Ovary (tissue), 7 donors: ENCODE measurements at regions not wholly inside any gene's neighbourhood (a gene's known extent, or its start where the extent isn't known, plus 50 kb on each side); places are given as distances from the start of the nearest gene placed in this dataset.

ENCODE experiments used
- DNase-seq, 5 donors: peaks; one replicate each; pipeline ENCODE4 v3.0.0-alpha.2; 2019 to 2020
- H3K27ac ChIP-seq, 2 donors: fragments of 200-600 bp; one replicate each; pipeline versions ENCODE4 v1.5.1 to v1.8.0; 2019 to 2022
- H3K27me3 ChIP-seq: fragments of 200-600 bp; one replicate; pipeline ENCODE4 v1.8.0; 2022
- H3K36me3 ChIP-seq: fragments of 200-600 bp; sonication (generic); one replicate; pipeline ENCODE4 v1.5.1; 2019
- H3K4me1 ChIP-seq: one replicate; pipeline ENCODE4 v1.8.1; 2013; ENCODE audit warnings: mild to moderate bottlenecking, moderate library complexity; ENCODE audit not compliant: insufficient read depth
- H3K4me3 ChIP-seq: fragments of 200-600 bp; sonication (generic); one replicate; pipeline ENCODE4 v1.5.1; 2017
- H3K9me3 ChIP-seq, 2 donors: fragments of 200-600 bp in 1 of 2; sonication (generic) in 1 of 2; one replicate each; pipeline versions ENCODE4 v1.5.1 to v1.8.1; 2013 to 2019; ENCODE audit warnings: mild to moderate bottlenecking in 1 of 2, moderate library complexity in 1 of 2
- CTCF ChIP-seq, 3 donors: fragments of 450-650 bp in 2 of 3; fragments of 200-600 bp in 1 of 3; IDR thresholded peaks; one replicate each; pipeline versions ENCODE4 v1.5.1 to v1.8.0; 2016 to 2022; ENCODE audit warnings: antibody characterized with exemption in 3 of 3, mild to moderate bottlenecking in 1 of 3
- EP300 ChIP-seq: sonication (generic); formaldehyde crosslinking; IDR thresholded peaks from one replicate; pipeline ENCODE4 v1.6.1; 2017; ENCODE audit warnings: antibody characterized with exemption
- POLR2A ChIP-seq: fragments of 450-650 bp; IDR thresholded peaks from one replicate; pipeline ENCODE4 v1.6.1; 2017; ENCODE audit warnings: antibody characterized with exemption, mild to moderate bottlenecking, moderate library complexity
- WGBS, 3 donors: extraction: QIAGEN DNeasy Blood & Tissue Kit in 1 of 3; methylation state at CpG; one replicate each; pipeline versions ENCODE4 v1.1.5 to v1.1.7; 2013 to 2017; 5-methylcytosine and 5-hydroxymethylcytosine counted together
- intact Hi-C, 4 donors: fragments of 100-400 bp; cut with DNase I; formaldehyde crosslinking; loops; one replicate each; pipeline versions ENCODE4 v1.11.0 to v1.15.1; 2022 to 2023
- donor health status: DM: no; HTN: no; CAD: no; lungs with moderate emphysema.
- donor health status: DM: no; HTN: no; CAD: no.
- donor health status: Bipolar disorder and iron deficiency.
- donor health status: DM: no; HTN: no; CAD: no.
- donor health status: DM: yes; HTN: yes; CAD: no.

- no peak for DNase-seq
- Histone ChIP-seq H3K4me1 (no peaks in the 10 kb centered on the region), H3K36me3 (no peaks in the 10 kb centered on the region), H3K27me3 (no peaks in the 10 kb centered on the region), H3K9me3 (no peaks in the 10 kb centered on the region), H3K27ac (no peak overlapping the region), H3K4me3 (no peak overlapping the region)
- WGBS, 3 donors: 87 to 93% (median 91%) methylated on average over 1 of the region's 1 CpG
- intact Hi-C loops: no loop called here
- TF ChIP-seq POLR2A: no peak
- TF ChIP-seq CTCF (IDR thresholded peaks at IDR 0.05): no peak
- no peak for TF ChIP-seq EP300
Observed at GRCh38 chr14:100988011-100988410, 84.5 kb upstream of the RTL1 start.

GRCh38 chr14:100988411-100988900, 84.9 kb upstream of the RTL1 start:
- no peaks in the 10 kb centered on the region for H3K4me1 ChIP-seq
- H3K27ac ChIP-seq: no peak overlapping the region
- no peak for DNase-seq
- intact Hi-C loops: no loop called here
- no peak overlapping the region for H3K4me3 ChIP-seq
- 89 to 92% (median 91%) methylated on average over 5 of the region's 5 CpGs for WGBS, 3 donors
- TF ChIP-seq POLR2A (no peak), EP300 (no peak), CTCF (IDR thresholded peaks at IDR 0.05) (no peak)
- H3K36me3 ChIP-seq: no peaks in the 10 kb centered on the region
- no peaks in the 10 kb centered on the region for H3K9me3 ChIP-seq
- H3K27me3 ChIP-seq: no peaks in the 10 kb centered on the region

GRCh38 chr14:100988956-100989355, 85.4 kb upstream of the RTL1 start:
- intact Hi-C loops: no loop called here
- 93% methylated on average over 4 of the region's 4 CpGs for WGBS, 3 donors
- H3K4me1 ChIP-seq: no peaks in the 10 kb centered on the region

GRCh38 chr14:100989924-100990323, 86.4 kb upstream of the RTL1 start:
- no peak overlapping the region for H3K4me3 ChIP-seq
- H3K36me3 ChIP-seq: no peaks in the 10 kb centered on the region
- no peaks in the 10 kb centered on the region for H3K27me3 ChIP-seq
- 82 to 87% (median 86%) methylated on average over 1 of the region's 1 CpG for WGBS, 3 donors
- intact Hi-C loops: no loop called here
- no peak for DNase-seq
- no peaks in the 10 kb centered on the region for H3K4me1 ChIP-seq
- no peak overlapping the region for H3K27ac ChIP-seq
- TF ChIP-seq CTCF (IDR thresholded peaks at IDR 0.05) (no peak), EP300 (no peak), POLR2A (no peak)
- no peaks in the 10 kb centered on the region for H3K9me3 ChIP-seq

More at GRCh38 chr14:100988956-100989355, 85.4 kb upstream of the RTL1 start:
- Histone ChIP-seq H3K27me3 (no peaks in the 10 kb centered on the region), H3K36me3 (no peaks in the 10 kb centered on the region), H3K4me3 (no peak overlapping the region), H3K9me3 (no peaks in the 10 kb centered on the region), H3K27ac (no peak overlapping the region)
- DNase-seq: no peak
- TF ChIP-seq CTCF (IDR thresholded peaks at IDR 0.05): no peak
- no peak for TF ChIP-seq POLR2A
- TF ChIP-seq EP300: no peak
